B cell (primary cell): ENCODE measurements at regions not wholly inside any gene's neighbourhood (a gene's known extent, or its start where the extent isn't known, plus 50 kb on each side); places are given as distances from the start of the nearest gene placed in this dataset.

Experiments used
- ATAC-seq: fragments of 200-7000 bp; cut with Tn5 transposase; one replicate; pipeline ENCODE4 v1.10.0; 2021; ENCODE audit warnings: low read depth, mild to moderate bottlenecking, moderate number of reproducible peaks, moderate library complexity
- CTCF ChIA-PET: fragments of 350-600 bp; sonication (Branson Sonifier 250); formaldehyde crosslinking; loops from one replicate; lab custom pipeline; 2021; ENCODE audit warnings: antibody characterized with exemption, inconsistent platforms; lab: Charles Lee
- POLR2A ChIA-PET: fragments of 350-600 bp; sonication (Branson Sonifier 250); formaldehyde crosslinking; loops from one replicate; lab custom pipeline; 2021; ENCODE audit warnings: antibody characterized with exemption; lab: Charles Lee
- DNase-seq: peaks from one replicate; pipeline ENCODE4 v3.0.0; 2013
- H2AFZ ChIP-seq: 2 replicates; pipeline ENCODE4 v1.6.1; 2012; ENCODE audit warnings: mild to moderate bottlenecking, low read depth, low read length; ENCODE audit not compliant: insufficient read depth, poor library complexity, severe bottlenecking
- H3K27ac ChIP-seq, 2 donors: 1 replicate in 1 of 2; 2 replicates in 1 of 2; pipeline ENCODE4 v1.5.1; 2012 to 2013; ENCODE audit warnings: low read length in 2 of 2, mild to moderate bottlenecking in 2 of 2, moderate library complexity in 1 of 2
- H3K27me3 ChIP-seq, 4 experiments: fragments of 200-600 bp in 1 of 4; sonication (generic) in 1 of 4; replicated peaks in 1 of 4; 1 replicate in 2 of 4; 2 replicates in 2 of 4; pipeline versions ENCODE4 v1.6.1 to v1.7.0; 2013 to 2016; ENCODE audit warnings: low read length in 3 of 4, mild to moderate bottlenecking in 2 of 4, mixed read lengths in 1 of 4, moderate library complexity in 1 of 4; ENCODE audit not compliant: insufficient read depth in 4 of 4, control insufficient read depth in 3 of 4; ENCODE audit errors: control extremely low read depth in 1 of 4
- H3K36me3 ChIP-seq, 2 experiments: replicated peaks in 1 of 2; 1 replicate in 1 of 2; 2 replicates in 1 of 2; pipeline versions ENCODE4 v1.6.1 to v1.7.1; 2013; ENCODE audit warnings: low read length in 1 of 2; ENCODE audit not compliant: insufficient read depth in 2 of 2, control insufficient read depth in 1 of 2; ENCODE audit errors: control extremely low read depth in 1 of 2, extremely low read depth in 1 of 2
- H3K4me1 ChIP-seq, 2 donors: fragments of 200-600 bp in 1 of 2; sonication (generic) in 1 of 2; 1 replicate in 1 of 2; 2 replicates in 1 of 2; pipeline versions ENCODE4 v1.5.1 to v1.6.1; 2013 to 2017; ENCODE audit warnings: low read length in 2 of 2; ENCODE audit not compliant: control insufficient read depth in 2 of 2, insufficient read depth in 2 of 2
- H3K4me2 ChIP-seq: replicated peaks from 2 replicates; pipeline ENCODE3; 2012; ENCODE audit warnings: mild to moderate bottlenecking, low read depth, low read length; ENCODE audit not compliant: poor library complexity, severe bottlenecking
- H3K4me3 ChIP-seq, 5 experiments: fragments of 200-600 bp in 1 of 5; sonication (generic) in 1 of 5; 1 replicate in 3 of 5; 2 replicates in 2 of 5; pipeline versions ENCODE4 v1.5.1 to v1.7.0; 2011 to 2016; ENCODE audit warnings: low read length in 4 of 5, mild to moderate bottlenecking in 4 of 5, low read depth in 2 of 5, control low read depth in 1 of 5, moderate library complexity in 1 of 5; ENCODE audit not compliant: insufficient read depth in 1 of 5; ENCODE audit errors: control extremely low read depth in 1 of 5, extremely low read depth in 1 of 5
- H3K79me2 ChIP-seq: fragments of 200-600 bp; sonication (generic); one replicate; pipeline ENCODE4 v1.6.0; 2016; ENCODE audit warnings: low read length; ENCODE audit not compliant: control insufficient read depth, insufficient read depth
- H3K9ac ChIP-seq: fragments of 200-600 bp; sonication (generic); 2 replicates; pipeline ENCODE4 v1.6.1; 2017; ENCODE audit warnings: mild to moderate bottlenecking, low read length, moderate library complexity
- H3K9me3 ChIP-seq, 3 donors: one replicate each; pipeline versions ENCODE4 v1.6.1 to v1.7.1; 2013; ENCODE audit warnings: low read length in 2 of 3; ENCODE audit not compliant: control insufficient read depth in 2 of 3, insufficient read depth in 1 of 3; ENCODE audit errors: control extremely low read depth in 1 of 3
- H4K20me1 ChIP-seq: 2 replicates; pipeline ENCODE4 v1.6.0; 2012; ENCODE audit warnings: mild to moderate bottlenecking, low read length; ENCODE audit not compliant: insufficient read depth, control insufficient read depth, poor library complexity, severe bottlenecking
- H3K27ac Mint-ChIP-seq: one replicate; pipeline ENCODE4 v1.8.0; 2021; ENCODE audit warnings: mixed read lengths
- H3K27me3 Mint-ChIP-seq: one replicate; pipeline ENCODE4 v1.8.0; 2021; ENCODE audit warnings: mixed read lengths
- H3K4me1 Mint-ChIP-seq: one replicate; pipeline ENCODE4 v1.8.0; 2021; ENCODE audit warnings: mixed read lengths
- H3K4me3 Mint-ChIP-seq: one replicate; pipeline ENCODE4 v1.8.0; 2021; ENCODE audit warnings: mixed read lengths
- H3K9me3 Mint-ChIP-seq: one replicate; pipeline ENCODE4 v1.8.0; 2022; ENCODE audit warnings: mixed read lengths; ENCODE audit not compliant: insufficient read depth
- EZH2 ChIP-seq: IDR thresholded peaks from 2 replicates; pipeline ENCODE4 v1.6.1; 2012; ENCODE audit warnings: borderline replicate concordance, low read depth, mild to moderate bottlenecking, moderate library complexity, low read length; ENCODE audit not compliant: insufficient read depth, poor library complexity, severe bottlenecking
- WGBS: methylation state at CpG from one replicate; pipeline ENCODE4 v1.1.5; 2013; ENCODE audit warnings: missing lambda C conversion rate; ENCODE audit not compliant: insufficient coverage; 5-methylcytosine and 5-hydroxymethylcytosine counted together
- intact Hi-C: fragments of 100-400 bp; cut with micrococcal nuclease; formaldehyde crosslinking; loops from one replicate; pipeline ENCODE4 v1.10.0; 2022
- TF ChIP-seq, protein P1 (sequence below): fragments of 200-600 bp; IDR thresholded peaks from one replicate; pipeline ENCODE4 v1.8.0; 2022; ENCODE audit warnings: antibody characterized with exemption, mild to moderate bottlenecking

GRCh38 chr15:54859982-54860381, 336.8 kb downstream of the RSL24D1 start:
- CTCF ChIA-PET: no interaction called here
- intact Hi-C loops: no loop called here
- POLR2A ChIA-PET: no interaction called here

DNA sequence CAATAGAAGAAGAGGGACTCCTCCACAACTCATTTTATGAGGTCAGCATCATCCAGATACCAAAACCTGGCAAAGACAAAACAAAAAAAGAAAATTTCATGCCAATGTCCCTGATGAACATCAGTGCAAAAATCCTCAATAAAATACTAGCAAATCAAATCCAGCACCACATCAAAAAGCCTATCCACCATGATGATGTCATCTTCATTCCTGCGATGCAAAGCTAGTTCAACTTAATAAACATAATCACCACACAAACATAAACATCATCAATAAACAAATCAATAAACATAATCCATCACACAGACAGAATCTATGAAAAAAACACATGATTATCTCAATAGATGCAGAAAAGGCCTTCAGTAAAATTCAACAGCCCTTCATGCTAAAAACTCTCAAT, 342.1 kb downstream of the RSL24D1 start:
- no peaks in the 10 kb centered on the region for H3K36me3 ChIP-seq
- TF ChIP-seq, protein P1, sequence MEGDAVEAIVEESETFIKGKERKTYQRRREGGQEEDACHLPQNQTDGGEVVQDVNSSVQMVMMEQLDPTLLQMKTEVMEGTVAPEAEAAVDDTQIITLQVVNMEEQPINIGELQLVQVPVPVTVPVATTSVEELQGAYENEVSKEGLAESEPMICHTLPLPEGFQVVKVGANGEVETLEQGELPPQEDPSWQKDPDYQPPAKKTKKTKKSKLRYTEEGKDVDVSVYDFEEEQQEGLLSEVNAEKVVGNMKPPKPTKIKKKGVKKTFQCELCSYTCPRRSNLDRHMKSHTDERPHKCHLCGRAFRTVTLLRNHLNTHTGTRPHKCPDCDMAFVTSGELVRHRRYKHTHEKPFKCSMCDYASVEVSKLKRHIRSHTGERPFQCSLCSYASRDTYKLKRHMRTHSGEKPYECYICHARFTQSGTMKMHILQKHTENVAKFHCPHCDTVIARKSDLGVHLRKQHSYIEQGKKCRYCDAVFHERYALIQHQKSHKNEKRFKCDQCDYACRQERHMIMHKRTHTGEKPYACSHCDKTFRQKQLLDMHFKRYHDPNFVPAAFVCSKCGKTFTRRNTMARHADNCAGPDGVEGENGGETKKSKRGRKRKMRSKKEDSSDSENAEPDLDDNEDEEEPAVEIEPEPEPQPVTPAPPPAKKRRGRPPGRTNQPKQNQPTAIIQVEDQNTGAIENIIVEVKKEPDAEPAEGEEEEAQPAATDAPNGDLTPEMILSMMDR: no peak
- no peak for TF ChIP-seq EZH2
- Mint-ChIP-seq H3K4me1 (no peaks in the 10 kb centered on the region), H3K4me3 (no peak overlapping the region), H3K9me3 (peaks cover 7% of the 10 kb centered on the region), H3K27ac (no peak overlapping the region), H3K27me3 (no peaks in the 10 kb centered on the region)
- H3K9ac ChIP-seq: no peak overlapping the region
- intact Hi-C loops: no loop called here
- ChIA-PET CTCF (no interaction called here), POLR2A (no interaction called here)
- H4K20me1 ChIP-seq: no peaks in the 10 kb centered on the region
- no peak overlapping the region for H3K4me2 ChIP-seq
- no peak overlapping the region for H3K27ac ChIP-seq
- no peak overlapping the region for H3K4me3 ChIP-seq
- peaks cover 0 to 11% (median 1%) of the 10 kb centered on the region in 3 donors for H3K9me3 ChIP-seq
- no CpG with 5 or more reads among the region's 1 CpG for WGBS
- no peak for ATAC-seq
- H2AFZ ChIP-seq: no peak overlapping the region
- no peaks in the 10 kb centered on the region for H3K27me3 ChIP-seq
- H3K4me1 ChIP-seq: no peaks in the 10 kb centered on the region
- DNase-seq: no peak
- H3K79me2 ChIP-seq: no peaks in the 10 kb centered on the region

More at GRCh38 chr15:54859982-54860381, 336.8 kb downstream of the RSL24D1 start:
- H3K9ac ChIP-seq: no peak overlapping the region
- no peak for TF ChIP-seq EZH2
- TF ChIP-seq, protein P1: no peak
- Mint-ChIP-seq H3K4me3 (no peak overlapping the region), H3K4me1 (no peaks in the 10 kb centered on the region), H3K27ac (no peak overlapping the region), H3K27me3 (no peaks in the 10 kb centered on the region), H3K9me3 (peaks cover 10% of the 10 kb centered on the region)
- H2AFZ ChIP-seq: no peak overlapping the region
- no peaks in the 10 kb centered on the region for H3K4me1 ChIP-seq
- DNase-seq: no peak
- ATAC-seq: no peak
- H3K4me3 ChIP-seq: no peak overlapping the region
- H3K27me3 ChIP-seq: no peaks in the 10 kb centered on the region
- no peaks in the 10 kb centered on the region for H3K79me2 ChIP-seq
- H3K9me3 ChIP-seq: peaks cover 3 to 5% (median 4%) of the 10 kb centered on the region in 3 donors
- no peaks in the 10 kb centered on the region for H4K20me1 ChIP-seq
- no peak overlapping the region for H3K4me2 ChIP-seq
- H3K27ac ChIP-seq: no peak overlapping the region
- no peaks in the 10 kb centered on the region for H3K36me3 ChIP-seq
